ENCODE measurements at regions not wholly inside any gene's neighbourhood (a gene's known extent, or its start where the extent isn't known, plus 50 kb on each side); places are given as distances from the start of the nearest gene placed in this dataset.

- Histone ChIP-seq H3K4me1 (ENCODE audit: control insufficient read depth, insufficient read depth, low read length) (no peaks in the 10 kb centered on the region), H3K36me3 (ENCODE audit: control insufficient read depth, insufficient read depth, low read length) (no peaks in the 10 kb centered on the region), H3K9me3 (ENCODE audit: control insufficient read depth, insufficient read depth, low read length) (no peaks in the 10 kb centered on the region), H3K9ac (ENCODE audit: low read depth, low read length) (no peak overlapping the region), H3K27me3 (ENCODE audit: control insufficient read depth, insufficient read depth, low read length) (no peaks in the 10 kb centered on the region), H3K4me3 (ENCODE audit: low read depth, low read length) (no peak overlapping the region)
Observed at GRCh38 chr2:155747531-155747930, 585.0 kb downstream of the NR4A2 start.

- Histone ChIP-seq H3K9ac (ENCODE audit: low read depth, low read length) (no peak overlapping the region), H3K4me1 (ENCODE audit: control insufficient read depth, insufficient read depth, low read length) (peaks cover 17% of the 10 kb centered on the region), H3K36me3 (ENCODE audit: control insufficient read depth, insufficient read depth, low read length) (no peaks in the 10 kb centered on the region), H3K27me3 (ENCODE audit: control insufficient read depth, insufficient read depth, low read length) (no peaks in the 10 kb centered on the region), H3K9me3 (ENCODE audit: control insufficient read depth, insufficient read depth, low read length) (no peaks in the 10 kb centered on the region), H3K4me3 (ENCODE audit: low read depth, low read length) (no peak overlapping the region)
Observed at GRCh38 chr2:155733091-155733853, 599.2 kb downstream of the NR4A2 start.

DNA sequence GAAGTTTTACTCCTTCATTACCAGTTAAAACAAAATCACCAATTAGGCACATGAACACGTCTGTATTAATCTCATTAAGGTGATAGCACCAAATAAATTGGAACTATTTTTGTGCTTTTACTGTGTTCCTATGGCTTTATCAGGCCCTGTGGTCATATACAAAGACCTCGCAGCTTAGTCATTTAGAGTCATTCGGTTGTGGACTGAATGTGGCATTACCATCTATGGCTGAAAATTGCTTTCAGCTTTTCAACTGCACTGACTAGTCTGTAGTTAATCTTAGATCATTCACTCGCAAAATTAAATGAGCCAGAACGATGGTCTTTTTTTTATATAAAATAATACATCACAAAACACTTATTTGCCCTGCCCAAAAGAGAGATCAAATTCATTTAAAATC, 601.7 kb downstream of the NR4A2 start:
- H3K36me3 ChIP-seq (ENCODE audit: control insufficient read depth, insufficient read depth, low read length) = no peaks in the 10 kb centered on the region
- H3K9me3 ChIP-seq (ENCODE audit: control insufficient read depth, insufficient read depth, low read length) = no peaks in the 10 kb centered on the region
- no peak overlapping the region for H3K4me3 ChIP-seq (ENCODE audit: low read depth, low read length)
- no peaks in the 10 kb centered on the region for H3K27me3 ChIP-seq (ENCODE audit: control insufficient read depth, insufficient read depth, low read length)
- H3K9ac ChIP-seq (ENCODE audit: low read depth, low read length) = no peak overlapping the region
- H3K4me1 ChIP-seq (ENCODE audit: control insufficient read depth, insufficient read depth, low read length) = peaks cover 28% of the 10 kb centered on the region

- H3K36me3 ChIP-seq (ENCODE audit: control insufficient read depth, insufficient read depth, low read length) = no peaks in the 10 kb centered on the region
- no peaks in the 10 kb centered on the region for H3K9me3 ChIP-seq (ENCODE audit: control insufficient read depth, insufficient read depth, low read length)
- peak overlapping the region; percentile 9 for H3K4me3 ChIP-seq (ENCODE audit: low read depth, low read length)
- H3K27me3 ChIP-seq (ENCODE audit: control insufficient read depth, insufficient read depth, low read length) = no peaks in the 10 kb centered on the region
- H3K4me1 ChIP-seq (ENCODE audit: control insufficient read depth, insufficient read depth, low read length) = peaks cover 28% of the 10 kb centered on the region
- H3K9ac ChIP-seq (ENCODE audit: low read depth, low read length) = no peak overlapping the region
Observed at GRCh38 chr2:155727187-155727895, 605.2 kb downstream of the NR4A2 start.

DNA sequence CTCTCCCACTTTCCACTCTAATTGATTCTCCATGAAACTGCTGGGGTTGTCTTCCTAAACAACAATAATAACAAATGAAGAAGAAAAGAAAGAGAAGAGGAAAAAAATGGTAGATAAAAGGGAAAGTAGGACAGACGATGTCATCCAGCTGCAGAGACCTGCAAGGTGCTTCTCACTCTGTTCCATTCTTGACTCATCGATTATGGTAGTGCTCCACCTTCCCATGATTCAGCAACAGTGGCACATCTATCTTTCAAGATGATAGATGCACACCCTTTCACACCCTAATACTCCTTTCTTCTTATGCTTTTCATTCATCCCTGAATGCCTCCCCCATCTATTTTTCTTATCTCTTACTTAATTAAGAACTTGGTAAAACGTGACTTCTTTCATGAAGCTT, 610.2 kb downstream of the NR4A2 start:
- Histone ChIP-seq H3K27me3 (ENCODE audit: control insufficient read depth, insufficient read depth, low read length) (no peaks in the 10 kb centered on the region), H3K9me3 (ENCODE audit: control insufficient read depth, insufficient read depth, low read length) (no peaks in the 10 kb centered on the region), H3K4me1 (ENCODE audit: control insufficient read depth, insufficient read depth, low read length) (peaks cover 5% of the 10 kb centered on the region), H3K36me3 (ENCODE audit: control insufficient read depth, insufficient read depth, low read length) (no peaks in the 10 kb centered on the region), H3K9ac (ENCODE audit: low read depth, low read length) (no peak overlapping the region), H3K4me3 (ENCODE audit: low read depth, low read length) (no peak overlapping the region)

- Histone ChIP-seq H3K36me3 (ENCODE audit: control insufficient read depth, insufficient read depth, low read length) (no peaks in the 10 kb centered on the region), H3K4me1 (ENCODE audit: control insufficient read depth, insufficient read depth, low read length) (no peaks in the 10 kb centered on the region), H3K9me3 (ENCODE audit: control insufficient read depth, insufficient read depth, low read length) (no peaks in the 10 kb centered on the region), H3K9ac (ENCODE audit: low read depth, low read length) (no peak overlapping the region), H3K27me3 (ENCODE audit: control insufficient read depth, insufficient read depth, low read length) (no peaks in the 10 kb centered on the region), H3K4me3 (ENCODE audit: low read depth, low read length) (no peak overlapping the region)
Observed at GRCh38 chr2:155715705-155716104, 616.8 kb downstream of the NR4A2 start.

- Histone ChIP-seq H3K9ac (ENCODE audit: low read depth, low read length) (no peak overlapping the region), H3K9me3 (ENCODE audit: control insufficient read depth, insufficient read depth, low read length) (no peaks in the 10 kb centered on the region), H3K4me3 (ENCODE audit: low read depth, low read length) (no peak overlapping the region), H3K4me1 (ENCODE audit: control insufficient read depth, insufficient read depth, low read length) (no peaks in the 10 kb centered on the region), H3K36me3 (ENCODE audit: control insufficient read depth, insufficient read depth, low read length) (no peaks in the 10 kb centered on the region), H3K27me3 (ENCODE audit: control insufficient read depth, insufficient read depth, low read length) (no peaks in the 10 kb centered on the region)
Observed at GRCh38 chr2:155714983-155715382, 617.5 kb downstream of the NR4A2 start.

DNA sequence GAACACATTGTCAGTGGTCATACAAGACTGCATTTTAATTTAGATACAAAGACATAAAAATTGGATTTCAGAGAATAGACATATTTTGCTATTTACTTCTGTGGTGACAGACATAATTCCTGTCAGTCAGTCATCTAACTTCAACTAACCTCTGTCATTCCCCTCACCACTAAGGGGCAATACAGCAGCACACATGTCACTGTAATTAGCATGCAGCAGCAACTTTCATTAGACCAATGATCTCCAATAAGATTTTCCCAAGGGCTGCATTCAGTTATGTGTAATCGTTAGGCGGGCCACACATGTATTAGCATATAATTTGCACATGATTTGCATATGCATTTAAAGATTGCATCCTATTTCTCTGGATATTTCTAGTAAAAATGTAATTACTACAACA, 624.5 kb downstream of the NR4A2 start:
- no peaks in the 10 kb centered on the region for H3K27me3 ChIP-seq (ENCODE audit: control insufficient read depth, insufficient read depth, low read length)

GRCh38 chr2:155703917-155704316, 628.6 kb downstream of the NR4A2 start:
- H3K27me3 ChIP-seq (ENCODE audit: control insufficient read depth, insufficient read depth, low read length) = no peaks in the 10 kb centered on the region
- H3K9me3 ChIP-seq (ENCODE audit: control insufficient read depth, insufficient read depth, low read length) = no peaks in the 10 kb centered on the region
- no peaks in the 10 kb centered on the region for H3K36me3 ChIP-seq (ENCODE audit: control insufficient read depth, insufficient read depth, low read length)
- no peak overlapping the region for H3K4me3 ChIP-seq (ENCODE audit: low read depth, low read length)
- H3K9ac ChIP-seq (ENCODE audit: low read depth, low read length) = no peak overlapping the region
- H3K4me1 ChIP-seq (ENCODE audit: control insufficient read depth, insufficient read depth, low read length) = no peaks in the 10 kb centered on the region

More for the DNA sequence above, 624.5 kb downstream of the NR4A2 start:
- no peak overlapping the region for H3K9ac ChIP-seq (ENCODE audit: low read depth, low read length)
- H3K9me3 ChIP-seq (ENCODE audit: control insufficient read depth, insufficient read depth, low read length) = no peaks in the 10 kb centered on the region
- H3K36me3 ChIP-seq (ENCODE audit: control insufficient read depth, insufficient read depth, low read length) = no peaks in the 10 kb centered on the region
- H3K4me1 ChIP-seq (ENCODE audit: control insufficient read depth, insufficient read depth, low read length) = no peaks in the 10 kb centered on the region
- no peak overlapping the region for H3K4me3 ChIP-seq (ENCODE audit: low read depth, low read length)

GRCh38 chr2:155703048-155703447, 629.5 kb downstream of the NR4A2 start:
- Histone ChIP-seq H3K36me3 (ENCODE audit: control insufficient read depth, insufficient read depth, low read length) (no peaks in the 10 kb centered on the region), H3K9ac (ENCODE audit: low read depth, low read length) (no peak overlapping the region), H3K4me3 (ENCODE audit: low read depth, low read length) (no peak overlapping the region), H3K27me3 (ENCODE audit: control insufficient read depth, insufficient read depth, low read length) (no peaks in the 10 kb centered on the region), H3K9me3 (ENCODE audit: control insufficient read depth, insufficient read depth, low read length) (no peaks in the 10 kb centered on the region), H3K4me1 (ENCODE audit: control insufficient read depth, insufficient read depth, low read length) (no peaks in the 10 kb centered on the region)

GRCh38 chr2:155701721-155702120, 630.8 kb downstream of the NR4A2 start:
- Histone ChIP-seq H3K36me3 (ENCODE audit: control insufficient read depth, insufficient read depth, low read length) (no peaks in the 10 kb centered on the region), H3K27me3 (ENCODE audit: control insufficient read depth, insufficient read depth, low read length) (no peaks in the 10 kb centered on the region), H3K9ac (ENCODE audit: low read depth, low read length) (no peak overlapping the region), H3K9me3 (ENCODE audit: control insufficient read depth, insufficient read depth, low read length) (no peaks in the 10 kb centered on the region), H3K4me3 (ENCODE audit: low read depth, low read length) (no peak overlapping the region), H3K4me1 (ENCODE audit: control insufficient read depth, insufficient read depth, low read length) (no peaks in the 10 kb centered on the region)

DNA sequence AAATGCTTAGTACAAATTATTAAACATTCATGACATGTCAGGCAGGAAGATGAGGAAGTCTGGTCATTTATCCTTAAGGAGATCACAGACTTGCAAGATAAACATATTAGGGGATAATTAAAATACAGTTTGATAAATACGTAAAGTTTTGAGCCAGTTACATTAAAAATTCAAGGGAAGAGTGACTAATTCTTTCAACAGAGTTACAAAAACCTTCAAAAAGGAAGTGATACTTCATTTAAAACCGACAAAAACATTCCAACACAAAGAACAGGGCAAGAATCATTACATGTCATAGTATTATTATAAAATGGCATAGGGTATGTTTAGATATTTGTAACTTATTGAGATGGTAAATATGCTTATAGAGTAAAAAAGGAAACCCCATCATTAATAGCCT, 636.0 kb downstream of the NR4A2 start:
- Histone ChIP-seq H3K4me3 (ENCODE audit: low read depth, low read length) (no peak overlapping the region), H3K4me1 (ENCODE audit: control insufficient read depth, insufficient read depth, low read length) (no peaks in the 10 kb centered on the region), H3K9ac (ENCODE audit: low read depth, low read length) (no peak overlapping the region), H3K9me3 (ENCODE audit: control insufficient read depth, insufficient read depth, low read length) (no peaks in the 10 kb centered on the region), H3K27me3 (ENCODE audit: control insufficient read depth, insufficient read depth, low read length) (no peaks in the 10 kb centered on the region), H3K36me3 (ENCODE audit: control insufficient read depth, insufficient read depth, low read length) (no peaks in the 10 kb centered on the region)

All from iPS-15b (cell line).